H1 (cell line): ENCODE measurements at regions not wholly inside any gene's neighbourhood (a gene's known extent, or its start where the extent isn't known, plus 50 kb on each side); places are given as distances from the start of the nearest gene placed in this dataset.

Experiments
- CTCF ChIA-PET: fragments of 300-600 bp; sonication (Branson Sonifier 250); formaldehyde crosslinking; loops from one replicate; lab custom pipeline; 2021; ENCODE audit not compliant: partially characterized antibody; lab: Charles Lee
- POLR2A ChIA-PET: fragments of 300-600 bp; sonication (Branson Sonifier 250); formaldehyde crosslinking; loops from one replicate; lab custom pipeline; 2021; ENCODE audit warnings: inconsistent platforms; ENCODE audit not compliant: partially characterized antibody; lab: Charles Lee
- DNase-seq, 2 experiments: peaks; one replicate each; pipeline versions ENCODE4 v3.0.0 to v3.0.0-alpha.2; 2010 to 2022; ENCODE audit warnings: low spot score in 2 of 2, low read depth in 1 of 2, mixed read lengths in 1 of 2
- FAIRE-seq: peaks from 2 replicates; lab custom pipeline; 2011; peaks lifted over from hg19 to GRCh38; lab: Jason Lieb, UNC
- H2AFZ ChIP-seq: 2 replicates; pipeline ENCODE4 v1.8.1; 2012; ENCODE audit warnings: low read length, inconsistent platforms
- H2AK5ac ChIP-seq: 2 replicates; pipeline ENCODE4 v1.6.1; 2013; ENCODE audit warnings: low read depth, low read length
- H2BK120ac ChIP-seq: replicated peaks from 2 replicates; pipeline ENCODE3; 2013; ENCODE audit warnings: low read depth, low read length, inconsistent platforms
- H2BK12ac ChIP-seq: 2 replicates; pipeline ENCODE4 v1.6.1; 2013; ENCODE audit warnings: low read depth, low read length
- H2BK15ac ChIP-seq: 2 replicates; pipeline ENCODE4 v1.6.1; 2013; ENCODE audit warnings: low read length
- H2BK20ac ChIP-seq: 2 replicates; pipeline ENCODE4 v1.6.1; 2013; ENCODE audit warnings: low read length
- H2BK5ac ChIP-seq: 2 replicates; pipeline ENCODE4 v1.6.1; 2013; ENCODE audit warnings: low read depth, low read length
- H3K14ac ChIP-seq: 2 replicates; pipeline ENCODE4 v1.6.1; 2013; ENCODE audit warnings: inconsistent platforms; ENCODE audit not compliant: insufficient read length
- H3K18ac ChIP-seq: 2 replicates; pipeline ENCODE4 v1.6.1; 2013; ENCODE audit warnings: low read length; ENCODE audit errors: extremely low read depth
- H3K23ac ChIP-seq: 2 replicates; pipeline ENCODE4 v1.6.1; 2013; ENCODE audit warnings: inconsistent platforms; ENCODE audit not compliant: insufficient read length
- H3K23me2 ChIP-seq: 2 replicates; pipeline ENCODE4 v1.6.1; 2013; ENCODE audit warnings: low read depth, low read length
- H3K27ac ChIP-seq: 2 replicates; pipeline ENCODE4 v1.6.1; 2011; ENCODE audit warnings: low read depth, low read length, inconsistent platforms
- H3K27me3 ChIP-seq, 4 experiments: replicated peaks in 1 of 4; 1 replicate in 1 of 4; 2 replicates in 3 of 4; pipeline versions ENCODE4 v1.6.1 to v1.8.1; 2011 to 2013; ENCODE audit warnings: low read length in 3 of 4, mild to moderate bottlenecking in 3 of 4, inconsistent platforms in 2 of 4, mixed read lengths in 2 of 4, moderate library complexity in 1 of 4; ENCODE audit not compliant: control insufficient read depth in 3 of 4, insufficient read depth in 3 of 4; ENCODE audit errors: extremely low read depth in 1 of 4
- H3K36me3 ChIP-seq, 4 experiments: 2 replicates each; pipeline versions ENCODE4 v1.6.1 to v1.8.1; 2011 to 2013; ENCODE audit warnings: mild to moderate bottlenecking in 4 of 4, low read length in 3 of 4, moderate library complexity in 2 of 4, control low read depth in 1 of 4, inconsistent platforms in 1 of 4; ENCODE audit not compliant: insufficient read depth in 4 of 4, control insufficient read depth in 2 of 4
- H3K4ac ChIP-seq: replicated peaks from 2 replicates; pipeline ENCODE3; 2013; ENCODE audit warnings: low read length, low read depth, mixed read lengths, inconsistent platforms; ENCODE audit not compliant: insufficient read length
- H3K4me1 ChIP-seq, 4 experiments: replicated peaks in 1 of 4; 1 replicate in 1 of 4; 2 replicates in 3 of 4; pipeline versions ENCODE4 v1.6.1 to v1.8.1; 2011 to 2013; ENCODE audit warnings: low read length in 3 of 4, inconsistent platforms in 2 of 4, mixed read lengths in 1 of 4; ENCODE audit not compliant: insufficient read depth in 4 of 4, control insufficient read depth in 3 of 4
- H3K4me2 ChIP-seq, 2 experiments: 2 replicates each; pipeline versions ENCODE4 v1.6.1 to v1.8.1; 2011 to 2013; ENCODE audit warnings: low read depth in 2 of 2, low read length in 2 of 2, control low read depth in 1 of 2, inconsistent platforms in 1 of 2, mild to moderate bottlenecking in 1 of 2; ENCODE audit not compliant: insufficient read depth in 1 of 2
- H3K4me3 ChIP-seq, 4 experiments: fragments of 200-600, 300-600 bp in 1 of 4; sonication (generic), shearing (Covaris generic), sonication (Bioruptor Twin) in 1 of 4; 2 replicates each; pipeline versions ENCODE4 v1.5.1 to v1.8.1; 2011 to 2016; ENCODE audit warnings: low read length in 4 of 4, low read depth in 3 of 4, control low read depth in 2 of 4, inconsistent platforms in 2 of 4, mild to moderate bottlenecking in 2 of 4, mixed read lengths in 1 of 4, moderate library complexity in 1 of 4; ENCODE audit not compliant: insufficient read depth in 2 of 4; ENCODE audit errors: extremely low read depth in 1 of 4
- H3K56ac ChIP-seq: replicated peaks from 2 replicates; pipeline ENCODE3; 2013; ENCODE audit warnings: low read depth, mild to moderate bottlenecking, mixed read lengths, low read length, inconsistent platforms; ENCODE audit not compliant: insufficient read length
- H3K79me1 ChIP-seq: 2 replicates; pipeline ENCODE4 v1.6.1; 2013; ENCODE audit warnings: low read depth, low read length, control low read depth
- H3K79me2 ChIP-seq, 2 experiments: 2 replicates each; pipeline versions ENCODE4 v1.6.1 to v1.8.1; 2012 to 2013; ENCODE audit warnings: low read length in 2 of 2, mild to moderate bottlenecking in 2 of 2, inconsistent platforms in 1 of 2; ENCODE audit not compliant: insufficient read depth in 2 of 2, control insufficient read depth in 1 of 2
- H3K9ac ChIP-seq, 4 experiments: replicated peaks in 1 of 4; 1 replicate in 1 of 4; 2 replicates in 3 of 4; pipeline versions ENCODE4 v1.6.1 to v1.8.1; 2011 to 2013; ENCODE audit warnings: low read depth in 3 of 4, low read length in 3 of 4, control low read depth in 2 of 4, mild to moderate bottlenecking in 2 of 4, moderate library complexity in 2 of 4, inconsistent platforms in 1 of 4; ENCODE audit errors: extremely low read depth in 1 of 4
- H3K9me3 ChIP-seq, 2 experiments: 2 replicates each; pipeline versions ENCODE4 v1.6.1 to v1.8.1; 2012 to 2013; ENCODE audit warnings: mild to moderate bottlenecking in 2 of 2, moderate library complexity in 2 of 2, control low read depth in 1 of 2, inconsistent platforms in 1 of 2, low read depth in 1 of 2, low read length in 1 of 2, mixed read lengths in 1 of 2; ENCODE audit not compliant: insufficient read depth in 2 of 2
- H4K20me1 ChIP-seq, 2 experiments: replicated peaks in 1 of 2; 2 replicates each; pipeline versions ENCODE3 to v1.8.1; 2011 to 2013; ENCODE audit warnings: inconsistent platforms in 2 of 2, low read length in 2 of 2, mild to moderate bottlenecking in 1 of 2; ENCODE audit not compliant: insufficient read depth in 2 of 2, control insufficient read depth in 1 of 2
- H4K5ac ChIP-seq: 2 replicates; pipeline ENCODE4 v1.6.1; 2013; ENCODE audit warnings: low read length, low read depth, mixed read lengths, inconsistent platforms; ENCODE audit not compliant: insufficient read length
- H4K8ac ChIP-seq: 2 replicates; pipeline ENCODE4 v1.8.0; 2013; ENCODE audit warnings: mild to moderate bottlenecking, moderate library complexity, low read length, inconsistent platforms; ENCODE audit not compliant: insufficient read depth; ENCODE audit errors: extremely low read depth
- H4K91ac ChIP-seq: replicated peaks from 2 replicates; pipeline ENCODE3; 2013; ENCODE audit warnings: low read length, mixed read lengths, inconsistent platforms; ENCODE audit not compliant: insufficient read length
- EP300 ChIP-seq, 2 experiments: IDR thresholded peaks; 1 replicate in 1 of 2; 2 replicates in 1 of 2; pipeline ENCODE4 v1.6.1; 2011 to 2012; ENCODE audit warnings: low read depth in 2 of 2, low read length in 2 of 2, mild to moderate bottlenecking in 2 of 2, borderline replicate concordance in 1 of 2, inconsistent platforms in 1 of 2, moderate library complexity in 1 of 2
- JUND ChIP-seq: IDR thresholded peaks from 2 replicates; pipeline ENCODE4 v1.6.1; 2011; ENCODE audit warnings: mild to moderate bottlenecking, improper control_type of control experiment, low read length
- MAFK ChIP-seq: IDR thresholded peaks from 2 replicates; pipeline ENCODE4 v1.6.1; 2012; ENCODE audit warnings: low read depth, mild to moderate bottlenecking, improper control_type of control experiment, low read length
- NRF1 ChIP-seq: IDR thresholded peaks from 2 replicates; pipeline ENCODE4 v1.6.1; 2011; ENCODE audit warnings: mild to moderate bottlenecking, low read depth, low read length, improper control_type of control experiment
- POLR2A ChIP-seq, 2 experiments: IDR thresholded peaks; 1 replicate in 1 of 2; 2 replicates in 1 of 2; pipeline ENCODE4 v1.6.1; 2011; ENCODE audit warnings: low read depth in 2 of 2, low read length in 2 of 2, mild to moderate bottlenecking in 2 of 2; ENCODE audit errors: control extremely low read depth in 1 of 2
- WGBS, 2 experiments: shearing (Covaris generic) in 1 of 2; methylation state at CpG; one replicate each; pipeline versions ENCODE4 v1.1.6 to v1.1.7; 2013 to 2015; ENCODE audit warnings: low lambda C conversion rate in 2 of 2, mixed read lengths in 2 of 2, inconsistent platforms in 1 of 2, low coverage in 1 of 2, missing lambda C conversion rate in 1 of 2; ENCODE audit not compliant: insufficient replicate concordance in 2 of 2, insufficient coverage in 1 of 2, insufficient read length in 1 of 2; ENCODE audit errors: extremely low coverage in 1 of 2, missing lambda C conversion rate in 1 of 2; 5-methylcytosine and 5-hydroxymethylcytosine counted together

DNA sequence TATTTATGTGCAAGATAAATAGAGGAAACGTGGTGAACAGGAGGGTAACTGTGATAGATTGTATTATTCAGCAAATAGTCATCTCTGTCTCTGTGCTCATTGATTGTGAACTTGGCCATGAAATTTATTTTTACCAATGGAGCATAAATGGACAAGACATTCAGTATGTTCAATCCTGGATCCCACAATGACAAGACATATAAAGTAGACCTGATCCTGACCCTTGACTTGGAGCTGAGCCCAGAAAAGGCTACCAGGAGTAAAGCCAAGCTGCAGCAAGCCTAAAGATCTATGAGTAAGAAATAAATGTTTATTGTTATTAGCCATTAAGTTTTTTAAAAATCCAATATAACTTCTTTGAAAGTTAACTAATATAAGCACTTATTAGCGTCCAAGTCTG is 531.2 kb downstream of the PIK3C3 start:
- Histone ChIP-seq H2BK15ac (no peak overlapping the region), H3K4me1 (no peaks in the 10 kb centered on the region), H4K20me1 (no peaks in the 10 kb centered on the region), H2BK5ac (no peak overlapping the region), H2BK120ac (no peak overlapping the region), H4K5ac (no peak overlapping the region), H2AFZ (no peak overlapping the region), H3K4ac (no peak overlapping the region), H3K23ac (no peak overlapping the region), H3K4me3 (no peak overlapping the region), H3K79me1 (no peaks in the 10 kb centered on the region), H3K9me3 (no peaks in the 10 kb centered on the region), H4K8ac (no peak overlapping the region), H3K23me2 (no peaks in the 10 kb centered on the region; the same call in 1 of the 2 replicates), H3K27me3 (no peaks in the 10 kb centered on the region), H3K56ac (no peak overlapping the region), H3K9ac (no peak overlapping the region), H3K18ac (no peak overlapping the region), H2BK20ac (no peak overlapping the region), H3K79me2 (no peaks in the 10 kb centered on the region), H3K27ac (no peak overlapping the region), H2BK12ac (no peak overlapping the region), H3K4me2 (no peak overlapping the region), H3K14ac (no peak overlapping the region), H2AK5ac (no peak overlapping the region), H3K36me3 (no peaks in the 10 kb centered on the region), H4K91ac (no peak overlapping the region)
- FAIRE-seq (no peak), DNase-seq (no peak)
- TF ChIP-seq POLR2A (IDR thresholded peaks at IDR 0.05; ENCODE audit: control extremely low read depth in 1 of 2, low read depth in 2 of 2, low read length in 2 of 2) (no peak), NRF1 (no peak), JUND (no peak), EP300 (IDR thresholded peaks at IDR 0.05; ENCODE audit: borderline replicate concordance in 1 of 2, low read depth in 2 of 2, low read length in 2 of 2) (no peak), MAFK (no peak)
- ChIA-PET CTCF (no interaction called here), POLR2A (no interaction called here)
- 87% methylated on average over 2 of the region's 2 CpGs; no CpG with 5 or more reads in 1 of the 2 experiments for WGBS, 2 experiments
